NCI-H345 (cell line): ENCODE measurements at regions not wholly inside any gene's neighbourhood (a gene's known extent, or its start where the extent isn't known, plus 50 kb on each side); places are given as distances from the start of the nearest gene placed in this dataset.

Source experiments
- DNase-seq: peaks from one replicate; lab custom pipeline; 2025; lab: John Stamatoyannopoulos, UW

DNA sequence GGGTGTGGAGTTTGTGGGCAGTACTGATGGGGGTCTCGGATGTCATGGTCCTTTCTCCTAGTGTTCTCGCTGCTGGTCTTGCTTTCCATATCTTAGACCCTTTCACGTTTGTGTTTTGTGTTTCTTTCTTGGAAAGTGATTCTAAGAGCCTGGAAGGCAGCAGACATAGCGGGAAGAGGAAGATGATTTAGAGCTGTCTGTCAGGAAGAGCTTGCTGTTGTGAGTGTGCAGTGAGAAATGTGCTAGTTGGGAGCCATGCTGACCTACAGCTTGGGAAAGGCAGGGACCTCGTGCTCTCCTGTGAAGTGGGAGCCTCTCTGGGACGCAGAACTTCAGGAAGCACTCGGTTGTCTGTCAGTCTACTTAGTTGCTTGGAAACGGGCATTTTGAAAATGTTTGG is 122.2 kb downstream of the ZNF518B start:
- no peak for DNase-seq

DNA sequence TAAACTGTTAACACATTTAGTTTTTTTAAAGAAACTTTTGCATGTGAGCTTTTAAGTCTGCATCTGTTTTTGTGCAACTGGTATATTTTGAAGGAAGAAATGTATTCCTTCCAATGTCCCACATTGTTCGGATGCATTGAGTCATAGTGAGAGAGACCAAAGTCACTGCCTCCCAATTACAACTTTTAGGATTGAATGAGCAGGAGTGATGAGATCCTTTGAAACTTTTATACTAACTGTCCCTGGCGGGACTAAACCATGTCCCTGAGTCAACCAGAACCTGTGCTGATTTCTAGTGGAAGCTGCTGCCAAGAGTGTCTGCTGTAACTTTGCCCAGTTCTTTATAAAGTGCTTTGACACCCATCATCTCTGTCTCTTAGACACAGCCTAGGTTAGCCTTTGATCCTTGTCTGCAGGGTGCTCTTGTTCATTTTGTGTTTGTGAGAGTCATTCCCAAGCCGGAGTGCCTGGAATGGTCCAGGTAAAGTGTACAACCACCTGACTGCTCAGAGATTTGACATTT is 122.7 kb downstream of the ZNF518B start:
- no peak for DNase-seq

DNA sequence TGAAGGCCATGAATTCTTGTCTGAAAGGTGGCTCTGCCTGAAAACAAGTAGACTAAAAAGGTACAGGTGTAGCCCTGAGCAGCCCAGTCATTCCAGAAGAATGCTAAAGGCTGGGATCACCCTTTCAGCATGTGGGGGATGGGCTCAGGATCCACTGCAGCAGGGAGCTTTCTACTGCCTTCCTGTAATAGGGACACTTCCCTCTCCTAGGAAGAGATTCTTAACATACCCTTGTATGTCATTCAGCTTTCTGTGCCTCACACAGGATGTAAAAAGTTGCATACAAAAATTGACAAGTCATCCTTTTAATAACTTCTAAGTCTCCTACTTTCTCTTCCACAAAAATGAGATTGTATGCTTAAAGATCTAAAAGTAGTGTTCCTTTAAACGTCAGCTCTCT is 123.3 kb downstream of the ZNF518B start:
- no peak for DNase-seq

DNA sequence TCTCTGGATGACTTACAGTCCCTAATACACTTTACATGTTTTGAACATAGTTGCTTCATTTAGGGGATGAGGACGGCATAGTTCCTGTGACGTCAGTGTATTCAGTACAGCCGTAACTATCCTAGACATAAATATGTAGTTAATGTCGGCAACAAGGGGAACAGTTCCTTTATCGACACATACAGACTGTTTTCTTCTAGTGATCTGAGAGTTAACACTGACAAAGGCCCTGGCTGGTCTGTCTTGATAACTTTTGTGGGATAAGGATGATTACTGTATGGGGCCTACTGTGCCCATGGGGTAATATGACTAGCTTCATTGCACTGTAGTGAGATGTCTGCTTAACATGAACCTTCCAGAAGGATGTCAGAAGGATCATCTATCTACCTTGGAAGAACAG is 131.2 kb downstream of the ZNF518B start:
- DNase-seq = no peak

DNA sequence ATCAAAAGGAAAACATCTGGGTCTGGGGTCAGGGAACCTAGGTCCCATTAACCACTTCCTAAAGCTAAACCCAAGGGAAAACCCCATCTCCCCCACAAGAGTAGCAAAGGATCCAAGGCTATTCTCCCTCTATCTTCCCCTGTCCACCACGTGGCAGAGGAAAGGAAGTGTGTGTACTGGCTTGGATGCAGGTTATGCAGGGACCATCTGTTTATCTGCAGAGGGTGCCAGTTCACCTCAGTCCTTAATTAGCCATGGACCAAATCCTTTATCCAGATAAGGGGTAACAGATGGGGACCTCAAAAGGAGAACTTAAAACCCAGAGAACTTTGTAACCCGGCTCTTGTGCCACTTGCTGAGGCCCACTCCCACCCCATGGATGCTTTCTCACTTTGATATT is 135.3 kb downstream of the ZNF518B start:
- DNase-seq = no peak

DNA sequence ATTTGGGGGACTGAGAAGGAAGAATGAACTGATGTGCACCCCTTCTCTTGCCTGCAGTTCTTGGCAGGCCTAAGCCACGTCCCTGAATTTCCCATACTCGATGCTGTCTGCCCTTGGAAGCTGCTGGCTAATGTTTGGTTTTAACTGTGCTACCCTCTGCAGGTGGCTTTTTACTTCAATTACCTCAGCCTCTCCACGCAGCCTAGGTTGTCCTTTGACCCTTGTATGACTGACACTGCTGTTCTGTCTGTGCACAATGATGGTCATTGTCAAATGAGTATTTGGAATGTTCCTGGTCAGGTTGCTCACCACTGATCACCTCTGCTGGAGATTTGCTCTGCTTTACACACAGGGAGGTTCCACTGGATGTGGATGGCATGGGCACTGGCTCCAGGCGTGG is 137.1 kb downstream of the ZNF518B start:
- no peak for DNase-seq

DNA sequence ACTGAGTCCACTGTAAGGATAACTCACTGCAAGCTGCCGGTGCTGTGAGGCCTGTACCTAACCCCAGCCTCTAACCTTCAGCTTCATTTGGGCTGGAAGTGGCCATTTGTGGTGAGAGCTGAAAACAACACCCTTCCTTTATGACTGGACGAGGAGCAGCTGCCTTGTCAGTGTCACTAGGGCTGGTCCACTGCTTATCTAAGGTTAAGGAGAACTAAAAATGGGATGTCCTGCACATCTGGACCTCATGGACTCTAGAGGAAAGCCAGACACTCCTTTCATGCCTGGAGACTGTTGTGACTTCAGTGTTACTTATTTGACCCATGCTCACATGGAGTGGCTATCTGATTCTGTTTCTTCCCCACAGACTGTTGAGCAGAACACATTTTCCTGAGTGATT is 139.9 kb downstream of the ZNF518B start:
- no peak for DNase-seq

DNA sequence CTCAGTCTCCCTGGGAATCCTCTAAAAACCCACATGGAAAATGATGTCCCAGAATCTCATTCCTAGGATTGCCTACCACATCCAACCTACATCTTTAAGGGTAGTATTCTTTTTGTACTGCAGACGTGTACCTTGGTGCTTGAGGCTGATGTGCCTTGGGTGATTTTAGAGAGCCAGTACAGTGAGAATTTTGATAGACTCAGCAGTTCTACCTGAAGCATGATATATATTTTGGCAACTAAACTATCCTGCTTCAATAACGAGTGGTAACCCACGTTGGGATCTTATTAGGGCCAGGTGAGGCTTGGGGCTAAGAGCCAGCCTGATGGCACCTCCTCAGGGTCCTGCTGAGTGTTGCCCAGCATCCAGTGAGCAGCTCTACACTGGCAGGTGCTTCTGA is 140.4 kb downstream of the ZNF518B start:
- DNase-seq = no peak

DNA sequence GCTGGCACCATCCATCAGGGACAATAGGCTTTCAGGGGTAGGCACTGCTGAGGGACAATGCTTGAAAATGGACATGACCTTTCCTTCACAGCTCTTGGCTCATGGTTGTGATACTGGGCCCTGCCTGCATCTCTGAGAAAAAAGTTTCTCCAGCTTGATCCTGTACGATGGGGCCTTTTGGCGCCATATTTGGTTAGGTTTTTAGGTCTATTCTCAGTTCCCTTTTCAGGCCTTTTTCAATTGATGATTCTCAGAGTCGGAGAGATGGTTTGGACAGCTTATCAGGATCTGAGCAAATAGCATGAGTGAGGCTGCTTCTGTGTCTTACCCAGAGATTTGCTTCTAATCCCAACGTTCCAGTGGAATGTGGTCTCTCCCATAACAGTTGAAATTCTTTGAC is 141.6 kb downstream of the ZNF518B start:
- DNase-seq = no peak

DNA sequence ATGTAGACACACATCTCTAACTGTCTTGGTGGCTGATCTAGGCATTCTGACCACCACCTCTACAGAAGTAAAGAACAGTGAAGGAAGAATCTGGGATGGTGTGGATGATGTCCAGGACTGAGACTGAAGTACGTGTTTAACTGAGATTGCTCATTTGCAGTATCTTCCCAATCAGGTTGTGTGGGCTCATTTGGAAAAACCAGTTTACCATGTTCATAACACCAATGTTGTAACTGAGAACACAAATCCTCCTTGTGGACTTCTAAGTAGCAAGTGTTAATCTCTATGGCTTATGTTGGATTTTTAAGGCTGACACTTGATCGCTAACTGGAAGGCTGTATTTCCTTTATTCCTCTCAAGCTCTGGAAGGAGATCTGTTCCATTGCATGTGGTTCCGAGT is 144.7 kb downstream of the ZNF518B start:
- no peak for DNase-seq

DNA sequence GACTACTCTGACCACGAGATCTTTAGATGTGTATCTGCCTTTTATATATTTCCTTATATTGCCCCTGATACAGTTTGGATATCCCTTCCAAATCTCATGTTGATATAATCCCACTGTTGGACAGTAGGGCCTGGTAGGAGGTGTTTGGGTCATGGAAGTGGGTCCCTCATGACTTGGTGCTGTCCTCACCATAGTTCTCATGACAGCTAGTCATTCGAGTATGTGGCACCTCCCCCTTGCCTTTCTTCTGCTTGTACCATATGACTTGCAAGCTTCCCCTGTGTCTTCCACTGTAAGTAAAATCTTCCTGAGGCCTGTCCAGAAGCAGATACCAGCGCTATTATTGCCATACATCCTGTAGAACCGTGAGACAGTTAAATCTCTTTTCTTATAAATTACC is 145.3 kb downstream of the ZNF518B start:
- no peak for DNase-seq

DNA sequence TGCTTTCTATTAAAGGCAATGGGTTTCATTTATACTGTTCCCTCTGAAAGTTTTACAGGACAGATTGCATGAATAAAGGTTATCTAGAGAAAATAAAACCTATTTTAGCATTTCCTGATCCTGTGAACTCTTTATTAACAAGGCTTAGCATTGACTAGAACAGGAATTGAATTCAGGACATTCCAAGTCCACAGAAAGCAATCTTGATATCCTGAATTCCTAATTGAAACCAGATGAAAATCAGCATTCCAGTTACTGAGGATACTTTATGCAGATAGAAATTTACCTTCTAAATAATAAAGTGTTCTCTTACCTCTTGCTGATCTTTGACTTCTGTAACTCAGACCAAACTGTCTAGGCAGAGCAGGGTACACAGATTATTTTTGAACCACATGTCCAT is 151.4 kb downstream of the ZNF518B start:
- no peak for DNase-seq

DNA sequence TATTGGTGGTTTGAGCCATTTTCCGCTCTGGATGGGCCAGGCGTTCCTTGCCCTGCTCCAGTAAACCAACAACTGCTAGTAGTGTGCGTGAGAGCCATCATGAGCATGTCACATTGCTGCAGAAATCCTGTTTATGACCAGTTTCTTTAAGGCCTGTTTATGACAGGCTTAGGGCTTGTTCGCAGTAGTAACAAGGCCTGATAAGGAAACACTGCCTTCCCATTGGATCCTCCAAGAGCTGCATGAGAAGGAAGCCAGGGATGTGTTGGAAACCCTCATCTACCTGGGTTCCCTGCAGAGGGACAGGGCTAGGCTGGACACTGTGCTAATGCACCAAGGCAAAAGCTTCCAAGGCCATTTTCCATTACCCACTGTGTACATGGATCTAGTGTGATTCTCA is 153.9 kb downstream of the ZNF518B start:
- no peak for DNase-seq

DNA sequence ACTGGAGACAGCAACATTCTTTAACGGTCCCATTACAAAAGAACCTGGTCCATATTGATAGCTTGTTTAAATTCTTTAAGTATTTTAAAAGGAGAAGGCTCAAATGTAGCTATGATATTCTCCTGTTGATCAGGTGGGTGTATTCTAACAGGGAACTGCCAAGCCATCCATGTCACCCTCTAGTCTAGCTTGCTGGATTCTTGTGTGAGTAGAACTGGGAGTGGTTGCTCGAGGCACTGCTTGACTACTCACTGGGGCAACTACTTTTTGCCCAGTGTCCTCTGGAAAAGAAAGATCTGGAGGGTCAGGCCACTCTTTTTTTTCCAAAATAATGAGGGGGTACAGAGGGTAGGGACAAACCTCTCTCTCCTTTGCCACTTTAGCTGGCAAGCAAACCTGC is 155.1 kb downstream of the ZNF518B start:
- no peak for DNase-seq

DNA sequence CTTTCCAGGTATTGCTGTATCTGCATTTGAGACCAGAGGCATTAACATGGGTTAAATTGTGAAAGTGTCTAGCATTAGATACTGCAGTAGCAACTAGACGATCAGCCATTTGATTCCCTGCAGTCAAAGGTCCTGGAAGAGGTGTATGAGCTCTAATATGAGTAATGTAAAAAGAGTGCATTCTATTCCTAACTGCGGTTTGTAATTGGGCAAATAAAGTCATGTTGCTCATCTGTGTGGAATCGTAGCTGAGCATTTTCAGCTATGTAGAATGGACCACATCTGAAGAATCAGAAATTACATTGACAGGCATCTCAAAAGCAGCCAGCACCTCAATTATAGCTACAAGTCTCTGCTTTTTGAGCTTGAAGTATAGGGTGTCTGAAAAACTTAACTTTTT is 157.6 kb downstream of the ZNF518B start:
- no peak for DNase-seq

DNA sequence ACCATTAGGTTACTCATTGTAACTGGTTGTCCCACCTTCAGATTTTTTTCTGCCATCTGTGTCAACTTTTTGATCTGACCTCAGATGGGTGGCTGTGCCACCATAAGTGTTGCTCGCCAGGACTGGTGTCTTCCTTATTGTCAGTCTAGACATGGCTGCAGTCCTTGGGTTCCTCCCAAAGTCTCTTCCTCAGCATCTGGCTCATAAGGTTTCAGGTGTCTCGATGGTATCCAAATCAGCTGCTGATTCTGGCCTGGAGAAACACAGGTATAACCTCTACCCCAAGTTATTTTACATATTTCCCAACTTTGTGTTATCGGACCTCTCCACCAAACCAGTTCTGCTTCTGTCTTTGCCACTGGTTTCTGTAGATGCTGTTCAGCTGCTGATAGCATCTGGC is 158.5 kb downstream of the ZNF518B start:
- no peak for DNase-seq

DNA sequence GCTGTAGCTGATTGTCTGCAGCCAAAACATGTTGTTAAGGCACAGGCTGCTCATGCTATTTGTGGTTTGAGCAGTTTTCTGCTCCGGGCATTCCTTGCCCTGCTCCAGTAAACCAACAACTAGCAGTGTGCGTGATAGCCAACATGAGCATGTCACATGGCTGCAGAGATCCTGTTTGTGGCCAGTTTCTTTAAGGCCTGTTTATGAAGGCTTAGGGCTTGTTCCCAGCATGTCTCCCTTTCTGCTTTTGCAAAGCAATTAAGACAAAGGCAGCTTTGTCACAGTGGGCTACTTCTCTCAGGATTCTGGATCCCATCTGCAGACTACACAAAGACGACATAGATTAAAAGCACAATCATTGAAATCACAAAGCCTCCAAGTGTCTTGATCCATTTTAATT is 160.5 kb downstream of the ZNF518B start:
- DNase-seq = no peak

DNA sequence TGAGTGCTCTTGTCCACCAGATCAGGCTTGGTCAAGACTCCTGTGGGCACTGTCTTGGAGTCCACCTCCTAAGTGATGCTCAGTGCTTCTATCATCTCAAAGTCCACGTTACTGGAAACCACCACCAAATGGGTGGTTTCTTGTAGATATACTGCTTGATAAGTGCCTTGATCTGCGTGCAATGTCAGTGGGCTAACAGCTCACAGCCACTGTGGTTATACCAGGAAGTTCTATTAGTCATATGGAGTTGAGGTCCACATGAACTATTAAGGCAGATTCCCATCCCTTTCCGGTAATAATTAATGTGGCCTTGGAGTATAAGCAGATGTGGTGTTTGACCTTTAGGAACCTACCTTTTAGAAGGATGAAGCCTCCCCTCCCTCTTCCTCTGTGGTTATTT is 161.9 kb downstream of the ZNF518B start:
- DNase-seq = no peak

DNA sequence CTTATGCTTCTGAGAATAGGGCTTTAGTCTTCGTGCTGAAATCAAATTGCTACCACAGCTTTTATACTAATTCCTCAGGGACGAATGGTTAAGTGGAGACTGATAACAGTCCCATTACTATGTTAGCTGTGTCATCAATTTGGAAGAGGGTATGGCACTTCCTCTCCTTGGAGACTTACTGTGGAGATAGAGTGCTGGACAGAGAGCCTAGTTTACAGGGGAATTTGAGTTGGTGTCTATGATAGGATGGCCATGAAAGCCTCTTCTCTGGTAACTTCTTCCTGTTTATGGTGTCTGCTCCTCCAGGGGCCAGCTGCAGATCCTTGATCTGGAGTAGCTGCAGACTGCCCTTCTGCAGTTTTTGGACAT is 167.7 kb downstream of the ZNF518B start:
- no peak for DNase-seq

DNA sequence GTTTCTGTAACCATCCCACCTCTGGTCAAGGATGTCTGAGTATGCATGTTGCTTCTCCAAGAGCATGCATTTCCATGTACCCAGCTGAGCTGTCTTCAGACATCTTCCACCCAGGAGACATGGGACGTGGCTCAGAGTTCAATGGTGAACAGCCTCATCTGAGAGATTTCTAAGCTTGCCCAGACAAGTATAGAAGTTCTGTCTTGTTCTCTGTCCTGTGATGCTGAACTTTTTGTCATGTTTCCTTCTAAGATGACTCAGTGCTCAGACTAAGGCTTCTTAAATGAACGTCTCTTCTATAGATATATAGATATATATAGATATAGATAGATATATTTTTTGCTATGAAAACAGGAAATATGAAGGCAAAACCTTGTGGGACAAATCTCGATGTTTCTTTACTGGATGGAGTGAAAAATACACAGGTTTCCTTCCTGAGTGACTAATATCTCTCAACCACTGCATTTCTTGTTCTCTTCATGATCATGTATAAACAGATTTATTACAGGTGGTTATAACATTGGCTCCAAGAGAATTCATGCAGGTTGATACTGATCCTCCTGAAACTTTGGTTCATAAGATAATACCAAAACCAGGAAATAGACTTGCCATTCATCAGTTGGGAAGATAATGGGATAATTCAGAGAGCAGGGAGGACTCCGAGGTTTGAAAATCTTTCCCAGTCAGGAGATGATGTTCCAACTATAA is 168.2 kb downstream of the ZNF518B start:
- no peak for DNase-seq

DNA sequence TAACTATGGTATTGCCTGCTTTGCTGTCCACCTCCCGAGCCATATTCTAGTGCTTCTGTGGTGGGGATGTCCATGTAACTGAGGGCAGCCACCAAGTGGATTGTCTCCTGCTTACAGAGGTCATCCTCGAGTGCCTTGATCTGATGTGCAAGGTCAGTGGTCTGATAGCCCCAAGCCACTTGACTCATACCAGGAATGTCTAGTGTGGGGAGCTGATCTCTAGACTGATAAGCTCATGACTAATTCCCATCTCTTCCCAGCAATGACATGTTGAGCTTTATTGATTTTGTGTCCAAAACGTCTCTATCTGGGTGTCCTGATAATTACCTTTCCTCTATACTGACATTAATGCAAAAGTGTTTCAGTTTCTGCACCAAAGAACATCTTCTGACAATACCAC is 168.4 kb upstream of the WDR1 start:
- DNase-seq = no peak

DNA sequence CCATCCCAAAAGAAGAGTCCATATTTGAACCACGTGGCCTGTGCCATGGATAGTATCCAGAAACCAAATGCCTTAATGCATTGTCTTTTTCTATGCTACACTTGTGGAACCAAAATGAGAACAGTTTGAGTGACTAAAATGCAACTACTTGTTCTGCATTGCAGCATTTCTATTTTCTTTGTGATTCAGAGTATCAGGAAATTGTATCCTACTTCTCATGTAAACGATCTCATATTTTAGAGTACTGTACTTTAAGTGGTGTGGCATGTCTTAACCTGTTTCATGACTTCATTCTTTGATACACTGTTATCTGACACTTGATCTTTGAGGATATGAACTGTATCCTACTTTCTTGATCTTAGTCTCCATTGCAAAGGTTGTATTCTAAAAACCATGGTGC is 167.2 kb upstream of the WDR1 start:
- DNase-seq = no peak

DNA sequence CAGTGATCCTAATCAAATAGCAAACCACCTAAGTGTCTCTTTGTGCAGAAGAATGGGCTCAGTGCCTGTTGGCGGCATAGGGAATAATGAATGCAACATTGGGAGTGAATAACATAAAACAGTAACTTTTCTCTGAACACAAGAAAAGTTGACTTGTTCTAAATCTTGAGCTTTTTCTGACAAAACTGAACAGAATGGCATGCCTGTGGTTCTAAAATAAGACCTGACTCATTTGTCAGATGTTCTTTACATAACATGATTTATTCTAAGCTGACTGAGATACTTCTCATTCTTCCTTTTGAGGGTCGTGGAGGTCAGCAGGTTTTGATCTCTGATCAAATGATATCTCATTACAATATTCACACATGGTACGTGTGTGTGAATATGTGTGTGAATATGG is 165.4 kb upstream of the WDR1 start:
- DNase-seq = no peak

DNA sequence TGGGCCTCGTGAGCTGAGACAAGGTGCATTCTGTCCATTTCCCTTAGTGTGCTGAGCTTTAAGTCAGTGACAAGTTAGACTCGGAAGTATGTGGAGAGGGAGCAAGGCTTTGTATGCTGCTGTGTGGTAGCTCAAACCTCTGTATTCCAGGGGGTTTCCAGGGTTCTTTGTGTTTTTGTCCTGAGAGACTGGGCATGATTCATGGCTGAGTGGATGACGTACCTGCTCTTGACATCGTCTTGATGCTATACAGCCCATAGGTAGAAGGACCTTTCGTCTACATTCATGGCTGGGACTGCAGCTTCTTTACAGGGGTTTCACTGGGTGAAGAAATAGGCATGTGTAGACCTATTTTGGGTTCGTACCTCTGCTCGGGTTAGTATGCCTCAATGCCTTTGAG is 162.7 kb upstream of the WDR1 start:
- no peak for DNase-seq

DNA sequence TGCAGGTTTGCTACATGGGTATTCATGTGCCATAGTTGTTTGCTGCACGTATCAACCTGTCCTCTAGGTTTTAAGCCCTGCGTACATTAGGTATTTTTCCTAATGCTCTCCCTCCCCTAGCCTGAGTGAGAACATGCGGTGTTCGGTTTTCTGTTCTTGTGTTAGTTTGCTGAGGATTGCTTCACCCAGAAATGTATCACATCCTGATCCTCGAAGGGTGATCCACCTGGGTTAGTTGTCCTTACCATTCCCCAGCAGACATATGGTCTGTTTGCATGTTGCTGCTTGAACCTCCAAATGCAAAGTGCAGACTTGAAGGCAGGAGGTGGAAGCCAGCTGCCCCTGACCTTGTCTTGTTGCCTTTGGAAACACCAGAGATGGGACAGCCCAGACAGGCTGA is 161.5 kb upstream of the WDR1 start:
- DNase-seq = no peak
